Nephron (organoid): ENCODE measurements at regions not wholly inside any gene's neighbourhood (a gene's known extent, or its start where the extent isn't known, plus 50 kb on each side); places are given as distances from the start of the nearest gene placed in this dataset.
A peak's percentile ranks its signal among the peaks of the same experiment; 100 is the strongest.
"Not testable (repeated sequence)": the region's sequence is repeated elsewhere in the genome, so short reads cannot be mapped to it uniquely, and the experiment has no call there.

ENCODE experiments used
- H3K27ac Mint-ChIP-seq, 3 experiments: 2 replicates each; pipeline ENCODE4 v1.8.0; 2020; ENCODE audit warnings: mixed read lengths in 3 of 3, mild to moderate bottlenecking in 2 of 3, moderate library complexity in 1 of 3
- H3K27me3 Mint-ChIP-seq: 2 replicates; pipeline ENCODE4 v1.8.0; 2021; ENCODE audit warnings: low read depth, mild to moderate bottlenecking, moderate library complexity, mixed read lengths
- H3K36me3 Mint-ChIP-seq: 2 replicates; pipeline ENCODE4 v1.8.0; 2020; ENCODE audit warnings: low read depth, mixed read lengths
- H3K4me1 Mint-ChIP-seq: 2 replicates; pipeline ENCODE4 v1.8.0; 2020; ENCODE audit warnings: mixed read lengths
- H3K4me3 Mint-ChIP-seq, 3 experiments: 2 replicates each; pipeline ENCODE4 v1.8.0; 2020; ENCODE audit warnings: mild to moderate bottlenecking in 3 of 3, mixed read lengths in 3 of 3, moderate library complexity in 2 of 3
- H3K9me3 Mint-ChIP-seq: 2 replicates; pipeline ENCODE4 v1.8.0; 2020; ENCODE audit warnings: mixed read lengths
- CTCF ChIP-seq, 3 experiments: fragments of 200-600 bp; sonication (generic); IDR thresholded peaks; one replicate each; pipeline ENCODE4 v1.5.0; 2021; ENCODE audit warnings: antibody characterized with exemption in 3 of 3; ENCODE audit not compliant: unreplicated experiment in 3 of 3

- H3K9me3 Mint-ChIP-seq = no peaks in the 10 kb centered on the region
- peaks cover 5% of the 10 kb centered on the region for H3K27me3 Mint-ChIP-seq
- H3K4me3 Mint-ChIP-seq = peak overlapping the region in 1 of 3 experiments; percentile 7
- peaks cover 37% of the 10 kb centered on the region for H3K4me1 Mint-ChIP-seq
- peak overlapping the region; percentile 56 to 87 (median 71) for H3K27ac Mint-ChIP-seq
- TF ChIP-seq CTCF (IDR thresholded peaks at IDR 0.05; ENCODE audit: unreplicated experiment in 3 of 3) = no peak
- no peaks in the 10 kb centered on the region for H3K36me3 Mint-ChIP-seq
Observed at GRCh38 chr10:21134645-21135022, 237.5 kb upstream of the NEBL start.

GRCh38 chr10:21130683-21131442 is 233.8 kb upstream of the NEBL start:
- peak overlapping the region in 1 of 3 experiments; percentile 22 for H3K27ac Mint-ChIP-seq
- H3K36me3 Mint-ChIP-seq = peaks cover 3% of the 10 kb centered on the region
- H3K9me3 Mint-ChIP-seq = peaks cover 10% of the 10 kb centered on the region
- H3K4me3 Mint-ChIP-seq = no peak overlapping the region
- TF ChIP-seq CTCF (IDR thresholded peaks at IDR 0.05; ENCODE audit: unreplicated experiment in 3 of 3) = no peak
- H3K4me1 Mint-ChIP-seq = peaks cover 17% of the 10 kb centered on the region
- no peaks in the 10 kb centered on the region for H3K27me3 Mint-ChIP-seq

- Mint-ChIP-seq H3K4me3 (no peak overlapping the region), H3K4me1 (peaks cover 18% of the 10 kb centered on the region), H3K27ac (no peak overlapping the region), H3K36me3 (peaks cover 3% of the 10 kb centered on the region), H3K9me3 (peaks cover 10% of the 10 kb centered on the region), H3K27me3 (no peaks in the 10 kb centered on the region)
- TF ChIP-seq CTCF (IDR thresholded peaks at IDR 0.05; ENCODE audit: unreplicated experiment in 3 of 3) = no peak
Observed at GRCh38 chr10:21130108-21130507, 233.0 kb upstream of the NEBL start.

- Mint-ChIP-seq H3K27me3 (no peaks in the 10 kb centered on the region), H3K9me3 (peaks cover 10% of the 10 kb centered on the region), H3K36me3 (peaks cover 3% of the 10 kb centered on the region), H3K4me3 (no peak overlapping the region), H3K27ac (peak overlapping the region; percentile 40 to 90 (median 81)), H3K4me1 (peaks cover 15% of the 10 kb centered on the region)
- TF ChIP-seq CTCF (IDR thresholded peaks at IDR 0.05; ENCODE audit: unreplicated experiment in 3 of 3) = no peak
Observed at GRCh38 chr10:21125471-21126228, 228.5 kb upstream of the NEBL start.

GRCh38 chr10:21122907-21123306 is 225.8 kb upstream of the NEBL start:
- peaks cover 15% of the 10 kb centered on the region for H3K4me1 Mint-ChIP-seq
- TF ChIP-seq CTCF (IDR thresholded peaks at IDR 0.05; ENCODE audit: unreplicated experiment in 3 of 3) = no peak
- no peak overlapping the region for H3K27ac Mint-ChIP-seq
- peaks cover 3% of the 10 kb centered on the region for H3K36me3 Mint-ChIP-seq
- no peak overlapping the region for H3K4me3 Mint-ChIP-seq
- H3K27me3 Mint-ChIP-seq = no peaks in the 10 kb centered on the region
- H3K9me3 Mint-ChIP-seq = peaks cover 3% of the 10 kb centered on the region

- not testable (repeated sequence) for H3K4me3 Mint-ChIP-seq, H3K27me3 Mint-ChIP-seq, H3K36me3 Mint-ChIP-seq, H3K27ac Mint-ChIP-seq, H3K9me3 Mint-ChIP-seq
- peaks cover 15% of the 10 kb centered on the region for H3K4me1 Mint-ChIP-seq
Observed at GRCh38 chr10:21121822-21122221, 224.7 kb upstream of the NEBL start.
